ENCODE measurements at regions not wholly inside any gene's neighbourhood (a gene's known extent, or its start where the extent isn't known, plus 50 kb on each side); places are given as distances from the start of the nearest gene placed in this dataset.

DNA sequence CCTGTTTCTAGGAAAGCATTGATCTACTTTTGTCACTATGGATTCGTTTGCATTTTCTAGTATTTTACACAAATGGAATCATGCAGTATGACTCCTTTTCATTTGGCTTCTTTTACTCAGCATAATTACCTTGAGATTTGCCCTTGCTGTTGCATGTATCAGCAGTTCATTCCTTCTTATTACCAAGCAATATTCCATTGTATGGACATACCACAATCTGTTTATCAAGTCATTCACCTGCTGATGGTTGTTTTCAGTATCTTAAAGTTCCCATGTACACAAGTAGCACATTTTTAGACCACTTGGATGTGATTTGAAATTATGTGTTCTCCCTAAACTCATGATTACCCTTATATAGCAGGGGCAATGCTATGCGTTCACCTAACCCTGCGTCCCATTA, 150.0 kb upstream of the UBE2E1 start:
- Histone ChIP-seq H3K36me3 (ENCODE audit: control insufficient read depth in 4 of 4, insufficient read depth in 3 of 4, low read depth in 1 of 4, low read length in 3 of 4) (no peaks in the 10 kb centered on the region), H3K9me3 (ENCODE audit: control insufficient read depth in 4 of 4, low read length in 3 of 4) (peaks cover 2 to 7% (median 3%) of the 10 kb centered on the region in 4 donors), H3K27ac (ENCODE audit: low read depth in 1 of 2, low read length in 2 of 2) (no peak overlapping the region), H3K27me3 (ENCODE audit: control insufficient read depth in 4 of 4, insufficient read depth in 4 of 4, low read length in 3 of 4) (no peaks in the 10 kb centered on the region), H3K9ac (ENCODE audit: low read depth in 1 of 2, low read length in 2 of 2) (no peak overlapping the region), H3K4me3 (ENCODE audit: low read depth in 1 of 3, low read length in 3 of 3) (no peak overlapping the region), H3K4me1 (ENCODE audit: control insufficient read depth in 4 of 4, insufficient read depth in 4 of 4, low read length in 3 of 4) (no peaks in the 10 kb centered on the region)
- no peak for DNase-seq (ENCODE audit: low spot score)
- TF ChIP-seq FOXA1 (IDR thresholded peaks at IDR 0.05): no peak
- TF ChIP-seq, protein P1, sequence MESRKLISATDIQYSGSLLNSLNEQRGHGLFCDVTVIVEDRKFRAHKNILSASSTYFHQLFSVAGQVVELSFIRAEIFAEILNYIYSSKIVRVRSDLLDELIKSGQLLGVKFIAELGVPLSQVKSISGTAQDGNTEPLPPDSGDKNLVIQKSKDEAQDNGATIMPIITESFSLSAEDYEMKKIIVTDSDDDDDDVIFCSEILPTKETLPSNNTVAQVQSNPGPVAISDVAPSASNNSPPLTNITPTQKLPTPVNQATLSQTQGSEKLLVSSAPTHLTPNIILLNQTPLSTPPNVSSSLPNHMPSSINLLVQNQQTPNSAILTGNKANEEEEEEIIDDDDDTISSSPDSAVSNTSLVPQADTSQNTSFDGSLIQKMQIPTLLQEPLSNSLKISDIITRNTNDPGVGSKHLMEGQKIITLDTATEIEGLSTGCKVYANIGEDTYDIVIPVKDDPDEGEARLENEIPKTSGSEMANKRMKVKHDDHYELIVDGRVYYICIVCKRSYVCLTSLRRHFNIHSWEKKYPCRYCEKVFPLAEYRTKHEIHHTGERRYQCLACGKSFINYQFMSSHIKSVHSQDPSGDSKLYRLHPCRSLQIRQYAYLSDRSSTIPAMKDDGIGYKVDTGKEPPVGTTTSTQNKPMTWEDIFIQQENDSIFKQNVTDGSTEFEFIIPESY (IDR thresholded peaks at IDR 0.05): no peak
- TF ChIP-seq RXRA (IDR thresholded peaks at IDR 0.05): no peak
- TF ChIP-seq FOXA2 (IDR thresholded peaks at IDR 0.05): no peak
- no peak for TF ChIP-seq HNF4A (conservative IDR thresholded peaks at IDR 0.05)
- TF ChIP-seq, protein P2, sequence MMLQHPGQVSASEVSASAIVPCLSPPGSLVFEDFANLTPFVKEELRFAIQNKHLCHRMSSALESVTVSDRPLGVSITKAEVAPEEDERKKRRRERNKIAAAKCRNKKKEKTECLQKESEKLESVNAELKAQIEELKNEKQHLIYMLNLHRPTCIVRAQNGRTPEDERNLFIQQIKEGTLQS (IDR thresholded peaks at IDR 0.05): no peak
- TF ChIP-seq GABPA (IDR thresholded peaks at IDR 0.05 in 1 of 2, conservative IDR thresholded peaks at IDR 0.05 in 1 of 2): no peak
- TF ChIP-seq RAD21 (IDR thresholded peaks at IDR 0.05): no peak
- no peak for TF ChIP-seq SP1 (IDR thresholded peaks at IDR 0.05)
- TF ChIP-seq NR2F2 (IDR thresholded peaks at IDR 0.05): no peak
- no peak for TF ChIP-seq JUND (IDR thresholded peaks at IDR 0.05)
- TF ChIP-seq YY1 (IDR thresholded peaks at IDR 0.05): no peak
- TF ChIP-seq, protein P3, sequence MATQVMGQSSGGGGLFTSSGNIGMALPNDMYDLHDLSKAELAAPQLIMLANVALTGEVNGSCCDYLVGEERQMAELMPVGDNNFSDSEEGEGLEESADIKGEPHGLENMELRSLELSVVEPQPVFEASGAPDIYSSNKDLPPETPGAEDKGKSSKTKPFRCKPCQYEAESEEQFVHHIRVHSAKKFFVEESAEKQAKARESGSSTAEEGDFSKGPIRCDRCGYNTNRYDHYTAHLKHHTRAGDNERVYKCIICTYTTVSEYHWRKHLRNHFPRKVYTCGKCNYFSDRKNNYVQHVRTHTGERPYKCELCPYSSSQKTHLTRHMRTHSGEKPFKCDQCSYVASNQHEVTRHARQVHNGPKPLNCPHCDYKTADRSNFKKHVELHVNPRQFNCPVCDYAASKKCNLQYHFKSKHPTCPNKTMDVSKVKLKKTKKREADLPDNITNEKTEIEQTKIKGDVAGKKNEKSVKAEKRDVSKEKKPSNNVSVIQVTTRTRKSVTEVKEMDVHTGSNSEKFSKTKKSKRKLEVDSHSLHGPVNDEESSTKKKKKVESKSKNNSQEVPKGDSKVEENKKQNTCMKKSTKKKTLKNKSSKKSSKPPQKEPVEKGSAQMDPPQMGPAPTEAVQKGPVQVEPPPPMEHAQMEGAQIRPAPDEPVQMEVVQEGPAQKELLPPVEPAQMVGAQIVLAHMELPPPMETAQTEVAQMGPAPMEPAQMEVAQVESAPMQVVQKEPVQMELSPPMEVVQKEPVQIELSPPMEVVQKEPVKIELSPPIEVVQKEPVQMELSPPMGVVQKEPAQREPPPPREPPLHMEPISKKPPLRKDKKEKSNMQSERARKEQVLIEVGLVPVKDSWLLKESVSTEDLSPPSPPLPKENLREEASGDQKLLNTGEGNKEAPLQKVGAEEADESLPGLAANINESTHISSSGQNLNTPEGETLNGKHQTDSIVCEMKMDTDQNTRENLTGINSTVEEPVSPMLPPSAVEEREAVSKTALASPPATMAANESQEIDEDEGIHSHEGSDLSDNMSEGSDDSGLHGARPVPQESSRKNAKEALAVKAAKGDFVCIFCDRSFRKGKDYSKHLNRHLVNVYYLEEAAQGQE (IDR thresholded peaks at IDR 0.05): no peak
- TF ChIP-seq EGR1 (IDR thresholded peaks at IDR 0.05; ENCODE audit: low read depth in 2 of 2): no peak
- no peak for TF ChIP-seq TAF1 (conservative IDR thresholded peaks at IDR 0.05)
- TF ChIP-seq, protein P4, sequence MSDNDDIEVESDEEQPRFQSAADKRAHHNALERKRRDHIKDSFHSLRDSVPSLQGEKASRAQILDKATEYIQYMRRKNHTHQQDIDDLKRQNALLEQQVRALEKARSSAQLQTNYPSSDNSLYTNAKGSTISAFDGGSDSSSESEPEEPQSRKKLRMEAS (IDR thresholded peaks at IDR 0.05): no peak
- 95% methylated on average over 3 of the region's 3 CpGs for WGBS

DNA sequence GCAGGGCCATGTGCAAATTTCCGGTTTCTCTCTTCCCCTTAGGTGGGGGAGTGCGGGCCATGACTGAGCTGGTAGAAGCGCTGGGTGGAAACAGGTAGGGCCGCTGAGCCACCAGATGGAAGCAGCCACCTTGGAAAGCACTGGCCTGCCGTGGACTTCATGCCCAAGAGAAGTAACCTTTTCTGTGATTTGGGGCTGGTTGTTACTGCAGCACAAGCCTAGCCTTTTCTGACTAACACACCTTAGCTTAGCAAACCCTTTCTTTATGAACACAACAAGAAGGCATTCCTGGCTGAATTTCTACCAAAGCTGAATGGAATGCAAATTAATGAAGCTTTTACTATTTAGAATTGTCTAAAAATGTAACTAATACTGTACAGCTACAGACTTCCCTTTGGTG, 149.6 kb upstream of the UBE2E1 start:
- no peak for DNase-seq (ENCODE audit: low spot score)
- no peak overlapping the region for H3K4me3 ChIP-seq (ENCODE audit: low read depth in 1 of 3, low read length in 3 of 3)
- no peak overlapping the region for H3K27ac ChIP-seq (ENCODE audit: low read depth in 1 of 2, low read length in 2 of 2)
- no peaks in the 10 kb centered on the region for H3K36me3 ChIP-seq (ENCODE audit: control insufficient read depth in 4 of 4, insufficient read depth in 3 of 4, low read depth in 1 of 4, low read length in 3 of 4)
- no peaks in the 10 kb centered on the region for H3K4me1 ChIP-seq (ENCODE audit: control insufficient read depth in 4 of 4, insufficient read depth in 4 of 4, low read length in 3 of 4)
- peaks cover 2 to 7% (median 3%) of the 10 kb centered on the region in 4 donors for H3K9me3 ChIP-seq (ENCODE audit: control insufficient read depth in 4 of 4, low read length in 3 of 4)
- TF ChIP-seq TAF1 (conservative IDR thresholded peaks at IDR 0.05): no peak
- no peak for TF ChIP-seq HNF4A (conservative IDR thresholded peaks at IDR 0.05)
- TF ChIP-seq RAD21 (IDR thresholded peaks at IDR 0.05): no peak
- TF ChIP-seq, protein P2 (IDR thresholded peaks at IDR 0.05): no peak
- H3K9ac ChIP-seq (ENCODE audit: low read depth in 1 of 2, low read length in 2 of 2): no peak overlapping the region
- WGBS: 95% methylated on average over 5 of the region's 5 CpGs
- no peaks in the 10 kb centered on the region for H3K27me3 ChIP-seq (ENCODE audit: control insufficient read depth in 4 of 4, insufficient read depth in 4 of 4, low read length in 3 of 4)

Data from liver (tissue), 7 donors.